Loucy (cell line): ENCODE measurements at regions not wholly inside any gene's neighbourhood (a gene's known extent, or its start where the extent isn't known, plus 50 kb on each side); places are given as distances from the start of the nearest gene placed in this dataset.

Source experiments
- H2AFZ ChIP-seq: fragments of 200-600 bp; sonication (generic); 2 replicates; pipeline ENCODE4 v1.6.0; 2016; ENCODE audit warnings: antibody characterized with exemption, mild to moderate bottlenecking, low read length, moderate library complexity
- H3F3A ChIP-seq: fragments of 200-600 bp; 2 replicates; pipeline ENCODE4 v1.6.0; 2016; ENCODE audit warnings: antibody characterized with exemption, low read depth, mild to moderate bottlenecking
- H3K27me3 ChIP-seq: fragments of 200-600 bp; sonication (generic); 2 replicates; pipeline ENCODE4 v1.6.1; 2014; ENCODE audit warnings: low read length, mild to moderate bottlenecking; ENCODE audit not compliant: insufficient read depth, poor library complexity, severe bottlenecking
- H3K36me3 ChIP-seq: fragments of 200-600 bp; sonication (generic); 2 replicates; pipeline ENCODE4 v1.6.1; 2016; ENCODE audit warnings: low read length; ENCODE audit not compliant: insufficient read depth
- H3K4me1 ChIP-seq: fragments of 200-600 bp; sonication (generic); 2 replicates; pipeline ENCODE4 v1.5.1; 2014; ENCODE audit warnings: low read length, mild to moderate bottlenecking; ENCODE audit not compliant: insufficient read depth, poor library complexity, severe bottlenecking
- H3K4me2 ChIP-seq: fragments of 200-600 bp; sonication (generic); 2 replicates; pipeline ENCODE4 v1.6.0; 2014; ENCODE audit warnings: antibody characterized with exemption, low read length, low read depth, mild to moderate bottlenecking; ENCODE audit not compliant: poor library complexity, severe bottlenecking
- H3K4me3 ChIP-seq: fragments of 200-600 bp; sonication (generic); 2 replicates; pipeline ENCODE4 v1.5.1; 2014; ENCODE audit warnings: low read length, mild to moderate bottlenecking, mixed read lengths; ENCODE audit not compliant: poor library complexity, severe bottlenecking
- H3K79me2 ChIP-seq: fragments of 200-600 bp; sonication (generic); 2 replicates; pipeline ENCODE4 v1.6.1; 2014; ENCODE audit warnings: low read length; ENCODE audit not compliant: insufficient read depth
- H3K9ac ChIP-seq: fragments of 200-600 bp; sonication (generic); 2 replicates; pipeline ENCODE4 v1.6.0; 2014; ENCODE audit warnings: mild to moderate bottlenecking, low read depth, low read length, moderate library complexity; ENCODE audit not compliant: poor library complexity, severe bottlenecking
- H3K9me2 ChIP-seq: fragments of 200-600 bp; sonication (generic); replicated peaks from 2 replicates; pipeline ENCODE4 v1.6.1; 2016; ENCODE audit warnings: low read depth, low read length, mixed read lengths
- H3K9me3 ChIP-seq: fragments of 200-600 bp; sonication (generic); 2 replicates; pipeline ENCODE4 v1.6.1; 2014; ENCODE audit warnings: mild to moderate bottlenecking, antibody characterized with exemption, low read length, low read depth; ENCODE audit not compliant: insufficient read depth
- H4K20me1 ChIP-seq: fragments of 200-600 bp; sonication (generic); 2 replicates; pipeline ENCODE4 v1.6.0; 2014; ENCODE audit warnings: antibody characterized with exemption, low read length, mild to moderate bottlenecking; ENCODE audit not compliant: insufficient read depth, poor library complexity, severe bottlenecking
- EZH2phosphoT487 ChIP-seq: fragments of 200-600 bp; IDR thresholded peaks from 2 replicates; pipeline ENCODE4 v1.6.1; 2018; ENCODE audit warnings: antibody characterized with exemption, mild to moderate bottlenecking, moderate library complexity, borderline replicate concordance
- TF ChIP-seq, protein P1 (sequence below): fragments of 200-600 bp; sonication (generic); conservative IDR thresholded peaks from 2 replicates; pipeline ENCODE4 v1.5.1; 2014; ENCODE audit warnings: mild to moderate bottlenecking, antibody characterized with exemption, low read length

DNA sequence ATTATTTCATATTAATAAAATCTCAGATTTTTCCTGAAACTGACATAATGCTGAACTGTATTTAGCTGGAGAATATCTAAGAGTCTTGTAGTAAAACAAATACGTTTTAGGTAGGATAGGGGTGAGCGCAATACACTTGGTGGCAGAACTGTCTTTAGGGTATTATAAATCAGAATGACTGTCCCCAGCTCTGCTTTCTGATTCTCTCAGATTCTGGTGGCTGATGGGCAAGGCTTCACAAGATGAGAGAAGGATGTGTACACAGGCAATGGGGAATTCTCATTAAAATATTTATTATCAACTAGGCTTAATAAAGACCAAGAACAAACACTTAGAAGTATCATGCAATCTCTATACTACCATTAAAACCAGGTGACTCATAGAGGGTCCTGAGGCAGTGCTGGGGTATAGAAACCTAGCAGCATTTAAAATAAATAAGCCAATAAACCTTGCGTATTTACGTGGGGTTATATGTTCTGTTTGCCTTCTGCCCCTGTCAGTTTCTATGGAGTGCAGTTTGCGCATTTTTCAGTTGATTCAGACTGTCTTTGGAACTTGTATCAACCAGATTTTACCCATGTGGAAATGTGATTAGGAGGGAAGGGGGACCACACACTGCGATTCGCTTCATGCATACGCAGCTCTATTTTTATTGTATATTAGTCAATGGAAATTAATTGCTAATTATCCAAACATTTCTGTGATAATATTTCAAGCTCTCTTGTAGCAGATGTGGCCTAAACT is 1150.7 kb upstream of the WWC1 start:
- H3F3A ChIP-seq: no peaks in the 10 kb centered on the region
- H3K79me2 ChIP-seq: no peaks in the 10 kb centered on the region
- H3K36me3 ChIP-seq: no peaks in the 10 kb centered on the region
- no peaks in the 10 kb centered on the region for H3K4me1 ChIP-seq
- no peaks in the 10 kb centered on the region for H4K20me1 ChIP-seq
- TF ChIP-seq, protein P1, sequence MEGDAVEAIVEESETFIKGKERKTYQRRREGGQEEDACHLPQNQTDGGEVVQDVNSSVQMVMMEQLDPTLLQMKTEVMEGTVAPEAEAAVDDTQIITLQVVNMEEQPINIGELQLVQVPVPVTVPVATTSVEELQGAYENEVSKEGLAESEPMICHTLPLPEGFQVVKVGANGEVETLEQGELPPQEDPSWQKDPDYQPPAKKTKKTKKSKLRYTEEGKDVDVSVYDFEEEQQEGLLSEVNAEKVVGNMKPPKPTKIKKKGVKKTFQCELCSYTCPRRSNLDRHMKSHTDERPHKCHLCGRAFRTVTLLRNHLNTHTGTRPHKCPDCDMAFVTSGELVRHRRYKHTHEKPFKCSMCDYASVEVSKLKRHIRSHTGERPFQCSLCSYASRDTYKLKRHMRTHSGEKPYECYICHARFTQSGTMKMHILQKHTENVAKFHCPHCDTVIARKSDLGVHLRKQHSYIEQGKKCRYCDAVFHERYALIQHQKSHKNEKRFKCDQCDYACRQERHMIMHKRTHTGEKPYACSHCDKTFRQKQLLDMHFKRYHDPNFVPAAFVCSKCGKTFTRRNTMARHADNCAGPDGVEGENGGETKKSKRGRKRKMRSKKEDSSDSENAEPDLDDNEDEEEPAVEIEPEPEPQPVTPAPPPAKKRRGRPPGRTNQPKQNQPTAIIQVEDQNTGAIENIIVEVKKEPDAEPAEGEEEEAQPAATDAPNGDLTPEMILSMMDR: no peak
- no peak for TF ChIP-seq EZH2phosphoT487
- H2AFZ ChIP-seq: no peak overlapping the region
- no peak overlapping the region for H3K4me3 ChIP-seq
- H3K9me2 ChIP-seq: no peaks in the 10 kb centered on the region
- no peaks in the 10 kb centered on the region for H3K9me3 ChIP-seq
- no peak overlapping the region for H3K4me2 ChIP-seq
- no peak overlapping the region for H3K9ac ChIP-seq
- no peaks in the 10 kb centered on the region for H3K27me3 ChIP-seq

DNA sequence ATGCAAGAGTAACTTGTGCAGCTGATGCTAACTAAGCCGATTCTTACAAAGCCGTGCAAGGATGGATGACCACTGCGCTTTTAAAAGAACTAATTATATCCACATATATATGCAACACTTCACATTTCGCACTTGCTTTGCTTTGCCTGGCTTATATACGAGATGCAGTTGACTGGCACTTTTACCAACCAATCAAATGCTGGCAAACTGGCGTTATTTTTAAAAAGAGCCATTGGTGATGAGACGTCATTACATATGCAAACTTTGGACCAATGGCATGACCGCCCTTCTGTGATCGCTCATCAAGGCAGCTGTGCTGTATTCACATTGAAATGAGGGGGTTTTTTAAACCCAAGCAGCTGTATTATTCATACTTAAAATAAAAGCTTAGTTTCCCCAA is 1147.7 kb upstream of the WWC1 start:
- Histone ChIP-seq H3K9me2 (no peaks in the 10 kb centered on the region), H3F3A (no peaks in the 10 kb centered on the region), H4K20me1 (no peaks in the 10 kb centered on the region), H3K9me3 (no peaks in the 10 kb centered on the region), H3K4me1 (no peaks in the 10 kb centered on the region), H3K4me3 (no peak overlapping the region), H3K36me3 (no peaks in the 10 kb centered on the region), H3K79me2 (no peaks in the 10 kb centered on the region), H3K9ac (no peak overlapping the region), H2AFZ (no peak overlapping the region), H3K4me2 (no peak overlapping the region), H3K27me3 (no peaks in the 10 kb centered on the region)
- TF ChIP-seq EZH2phosphoT487: no peak
- TF ChIP-seq, protein P1: no peak

DNA sequence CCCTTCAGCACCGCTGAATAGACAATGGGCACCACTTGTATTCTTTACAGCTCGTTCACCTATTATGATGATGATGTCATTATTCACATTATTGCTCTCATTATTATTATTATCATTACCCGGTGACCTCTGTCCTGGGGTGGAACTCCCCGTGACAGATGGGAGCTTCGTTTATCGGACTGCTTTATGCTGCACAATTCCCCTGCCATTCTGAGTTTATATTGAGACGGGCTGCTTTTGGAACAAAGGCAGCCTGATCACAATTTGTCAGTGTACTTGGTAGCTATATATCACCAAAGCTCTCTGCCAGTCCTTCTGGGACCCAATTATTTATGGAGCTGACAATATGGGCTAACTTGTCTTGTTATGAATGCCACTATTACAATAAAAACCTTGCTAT is 1145.6 kb upstream of the WWC1 start:
- Histone ChIP-seq H3K9me3 (no peaks in the 10 kb centered on the region), H3K4me1 (no peaks in the 10 kb centered on the region), H4K20me1 (no peaks in the 10 kb centered on the region), H3F3A (no peaks in the 10 kb centered on the region), H3K4me2 (no peak overlapping the region), H3K79me2 (no peaks in the 10 kb centered on the region), H3K9ac (no peak overlapping the region), H3K36me3 (no peaks in the 10 kb centered on the region), H3K9me2 (no peaks in the 10 kb centered on the region), H3K27me3 (no peaks in the 10 kb centered on the region), H2AFZ (no peak overlapping the region), H3K4me3 (no peak overlapping the region)
- TF ChIP-seq, protein P1: no peak
- no peak for TF ChIP-seq EZH2phosphoT487
